ENCODE measurements at regions not wholly inside any gene's neighbourhood (a gene's known extent, or its start where the extent isn't known, plus 50 kb on each side); places are given as distances from the start of the nearest gene placed in this dataset.

- no peak overlapping the region for H3K27ac Mint-ChIP-seq
- H3K36me3 Mint-ChIP-seq = no peaks in the 10 kb centered on the region
- peaks cover 1 to 18% (median 2%) of the 10 kb centered on the region in 7 donors for H3K9me3 Mint-ChIP-seq
- no peak overlapping the region for H3K4me3 ChIP-seq (ENCODE audit: low read depth, low read length)
- ATAC-seq (ENCODE audit: low read depth in 2 of 2) (no peak), DNase-seq (no peak)
- no peaks in the 10 kb centered on the region for H3K27me3 ChIP-seq (ENCODE audit: control insufficient read depth, insufficient read depth, low read length)
- H3K4me1 Mint-ChIP-seq = no peaks in the 10 kb centered on the region
- H3K4me3 Mint-ChIP-seq = no peak overlapping the region
- H3K27ac ChIP-seq (ENCODE audit: insufficient read depth, low read length, poor library complexity, severe bottlenecking) = no peak overlapping the region
- no peaks in the 10 kb centered on the region for H3K27me3 Mint-ChIP-seq
- H3K36me3 ChIP-seq (ENCODE audit: control insufficient read depth, insufficient read depth, low read length) = no peaks in the 10 kb centered on the region
- H3K9me3 ChIP-seq (ENCODE audit: control insufficient read depth in 2 of 2, low read length in 2 of 2) = no peaks in the 10 kb centered on the region
- H3K4me1 ChIP-seq (ENCODE audit: control insufficient read depth, insufficient read depth, low read length, poor library complexity, severe bottlenecking) = no peaks in the 10 kb centered on the region
Measured at GRCh38 chr13:90445179-90445578, 902.3 kb upstream of the MIR17HG start.

- no peaks in the 10 kb centered on the region for H3K4me1 ChIP-seq (ENCODE audit: control insufficient read depth, insufficient read depth, low read length, poor library complexity, severe bottlenecking)
- DNase-seq (no peak), ATAC-seq (ENCODE audit: low read depth in 2 of 2) (no peak)
- H3K4me3 Mint-ChIP-seq = no peak overlapping the region
- no peaks in the 10 kb centered on the region for H3K36me3 Mint-ChIP-seq
- H3K4me3 ChIP-seq (ENCODE audit: low read depth, low read length) = no peak overlapping the region
- no peak overlapping the region for H3K27ac ChIP-seq (ENCODE audit: insufficient read depth, low read length, poor library complexity, severe bottlenecking)
- H3K27me3 Mint-ChIP-seq = no peaks in the 10 kb centered on the region
- H3K27me3 ChIP-seq (ENCODE audit: control insufficient read depth, insufficient read depth, low read length) = no peaks in the 10 kb centered on the region
- no peaks in the 10 kb centered on the region for H3K4me1 Mint-ChIP-seq
- H3K27ac Mint-ChIP-seq = no peak overlapping the region
- peaks cover 1 to 20% (median 4%) of the 10 kb centered on the region in 7 donors for H3K9me3 Mint-ChIP-seq
- H3K36me3 ChIP-seq (ENCODE audit: control insufficient read depth, insufficient read depth, low read length) = no peaks in the 10 kb centered on the region
- H3K9me3 ChIP-seq (ENCODE audit: control insufficient read depth in 2 of 2, low read length in 2 of 2) = no peaks in the 10 kb centered on the region
Measured at GRCh38 chr13:90447034-90447733, 900.3 kb upstream of the MIR17HG start.

- Histone ChIP-seq H3K36me3 (ENCODE audit: control insufficient read depth, insufficient read depth, low read length) (no peaks in the 10 kb centered on the region), H3K27me3 (ENCODE audit: control insufficient read depth, insufficient read depth, low read length) (no peaks in the 10 kb centered on the region), H3K27ac (ENCODE audit: insufficient read depth, low read length, poor library complexity, severe bottlenecking) (no peak overlapping the region), H3K4me1 (ENCODE audit: control insufficient read depth, insufficient read depth, low read length, poor library complexity, severe bottlenecking) (no peaks in the 10 kb centered on the region), H3K9me3 (ENCODE audit: control insufficient read depth in 2 of 2, low read length in 2 of 2) (no peaks in the 10 kb centered on the region), H3K4me3 (ENCODE audit: low read depth, low read length) (no peak overlapping the region)
- peaks cover 1 to 17% (median 4%) of the 10 kb centered on the region in 7 donors for H3K9me3 Mint-ChIP-seq
- no peaks in the 10 kb centered on the region for H3K36me3 Mint-ChIP-seq
- ATAC-seq (ENCODE audit: low read depth in 2 of 2) (no peak), DNase-seq (no peak)
- H3K27ac Mint-ChIP-seq = no peak overlapping the region
- H3K4me1 Mint-ChIP-seq = no peaks in the 10 kb centered on the region
- no peaks in the 10 kb centered on the region for H3K27me3 Mint-ChIP-seq
- no peak overlapping the region for H3K4me3 Mint-ChIP-seq
Measured at GRCh38 chr13:90447734-90448101, 899.8 kb upstream of the MIR17HG start.

- no peak for ATAC-seq (ENCODE audit: low read depth in 2 of 2)
- Mint-ChIP-seq H3K36me3 (no peaks in the 10 kb centered on the region), H3K9me3 (peaks cover 1 to 17% (median 4%) of the 10 kb centered on the region in 7 donors), H3K4me3 (no peak overlapping the region), H3K27me3 (no peaks in the 10 kb centered on the region), H3K4me1 (no peaks in the 10 kb centered on the region), H3K27ac (no peak overlapping the region)
- Histone ChIP-seq H3K4me3 (ENCODE audit: low read depth, low read length) (no peak overlapping the region), H3K9me3 (ENCODE audit: control insufficient read depth in 2 of 2, low read length in 2 of 2) (no peaks in the 10 kb centered on the region), H3K36me3 (ENCODE audit: control insufficient read depth, insufficient read depth, low read length) (no peaks in the 10 kb centered on the region), H3K27ac (ENCODE audit: insufficient read depth, low read length, poor library complexity, severe bottlenecking) (no peak overlapping the region), H3K4me1 (ENCODE audit: control insufficient read depth, insufficient read depth, low read length, poor library complexity, severe bottlenecking) (no peaks in the 10 kb centered on the region), H3K27me3 (ENCODE audit: control insufficient read depth, insufficient read depth, low read length) (no peaks in the 10 kb centered on the region)
- no peak for DNase-seq
Measured at GRCh38 chr13:90448466-90449037, 898.9 kb upstream of the MIR17HG start.

GRCh38 chr13:90453342-90453741, 894.1 kb upstream of the MIR17HG start:
- Mint-ChIP-seq H3K27me3 (no peaks in the 10 kb centered on the region), H3K4me1 (no peaks in the 10 kb centered on the region), H3K27ac (no peak overlapping the region), H3K9me3 (peaks cover 0 to 18% (median 4%) of the 10 kb centered on the region in 7 donors), H3K4me3 (no peak overlapping the region), H3K36me3 (no peaks in the 10 kb centered on the region)
- ATAC-seq (ENCODE audit: low read depth in 2 of 2) = no peak
- H3K27ac ChIP-seq (ENCODE audit: insufficient read depth, low read length, poor library complexity, severe bottlenecking) = no peak overlapping the region
- H3K9me3 ChIP-seq (ENCODE audit: control insufficient read depth in 2 of 2, low read length in 2 of 2) = peaks cover 0 to 3% of the 10 kb centered on the region in 2 experiments
- no peak for DNase-seq
- H3K27me3 ChIP-seq (ENCODE audit: control insufficient read depth, insufficient read depth, low read length) = no peaks in the 10 kb centered on the region
- H3K36me3 ChIP-seq (ENCODE audit: control insufficient read depth, insufficient read depth, low read length) = no peaks in the 10 kb centered on the region
- no peaks in the 10 kb centered on the region for H3K4me1 ChIP-seq (ENCODE audit: control insufficient read depth, insufficient read depth, low read length, poor library complexity, severe bottlenecking)
- no peak overlapping the region for H3K4me3 ChIP-seq (ENCODE audit: low read depth, low read length)

- Histone ChIP-seq H3K36me3 (ENCODE audit: control insufficient read depth, insufficient read depth, low read length) (no peaks in the 10 kb centered on the region), H3K4me1 (ENCODE audit: control insufficient read depth, insufficient read depth, low read length, poor library complexity, severe bottlenecking) (no peaks in the 10 kb centered on the region), H3K4me3 (ENCODE audit: low read depth, low read length) (no peak overlapping the region), H3K27ac (ENCODE audit: insufficient read depth, low read length, poor library complexity, severe bottlenecking) (no peak overlapping the region), H3K9me3 (ENCODE audit: control insufficient read depth in 2 of 2, low read length in 2 of 2) (peaks cover 0 to 3% of the 10 kb centered on the region in 2 experiments), H3K27me3 (ENCODE audit: control insufficient read depth, insufficient read depth, low read length) (no peaks in the 10 kb centered on the region)
- Mint-ChIP-seq H3K27ac (no peak overlapping the region), H3K27me3 (no peaks in the 10 kb centered on the region), H3K4me1 (no peaks in the 10 kb centered on the region), H3K4me3 (no peak overlapping the region), H3K36me3 (no peaks in the 10 kb centered on the region), H3K9me3 (peaks cover 0 to 16% (median 4%) of the 10 kb centered on the region in 7 donors)
- ATAC-seq (ENCODE audit: low read depth in 2 of 2) = no peak
- DNase-seq = no peak
Measured at GRCh38 chr13:90454002-90454636, 893.4 kb upstream of the MIR17HG start.

- Histone ChIP-seq H3K4me3 (ENCODE audit: low read depth, low read length) (no peak overlapping the region), H3K27me3 (ENCODE audit: control insufficient read depth, insufficient read depth, low read length) (no peaks in the 10 kb centered on the region), H3K27ac (ENCODE audit: insufficient read depth, low read length, poor library complexity, severe bottlenecking) (no peak overlapping the region), H3K36me3 (ENCODE audit: control insufficient read depth, insufficient read depth, low read length) (no peaks in the 10 kb centered on the region), H3K4me1 (ENCODE audit: control insufficient read depth, insufficient read depth, low read length, poor library complexity, severe bottlenecking) (no peaks in the 10 kb centered on the region), H3K9me3 (ENCODE audit: control insufficient read depth in 2 of 2, low read length in 2 of 2) (peaks cover 0 to 3% of the 10 kb centered on the region in 2 experiments)
- no peaks in the 10 kb centered on the region for H3K36me3 Mint-ChIP-seq
- DNase-seq (no peak), ATAC-seq (ENCODE audit: low read depth in 2 of 2) (no peak)
- H3K4me1 Mint-ChIP-seq = no peaks in the 10 kb centered on the region
- no peaks in the 10 kb centered on the region for H3K27me3 Mint-ChIP-seq
- H3K4me3 Mint-ChIP-seq = no peak overlapping the region
- H3K9me3 Mint-ChIP-seq = peaks cover 0 to 16% (median 4%) of the 10 kb centered on the region in 7 donors
- H3K27ac Mint-ChIP-seq = no peak overlapping the region
Measured at GRCh38 chr13:90455067-90455466, 892.4 kb upstream of the MIR17HG start.

Measured in CD4-positive, CD25-positive, alpha-beta regulatory T cell (primary cell).